ENCODE measurements at regions not wholly inside any gene's neighbourhood (a gene's known extent, or its start where the extent isn't known, plus 50 kb on each side); places are given as distances from the start of the nearest gene placed in this dataset.

DNA sequence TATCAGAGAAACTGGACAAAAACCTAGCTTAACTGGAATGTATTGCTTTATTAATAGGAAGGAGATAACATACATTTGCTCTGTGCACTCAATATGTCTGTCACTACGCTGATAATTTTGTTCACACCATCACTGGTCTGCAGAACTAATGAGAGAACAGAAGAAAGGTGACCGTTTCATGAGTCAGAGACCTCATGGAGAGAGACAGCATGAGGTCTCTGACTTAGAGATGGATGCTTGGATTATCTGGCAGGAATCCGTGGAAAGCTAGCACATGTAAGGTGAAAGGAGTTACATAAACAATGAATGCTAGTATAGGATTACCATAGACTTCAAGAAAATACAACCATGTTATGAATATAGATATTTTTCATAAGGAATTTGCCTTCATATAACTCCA lies 947.3 kb downstream of the IPMK start:
- TF ChIP-seq ARNTL (CRISPR knock-in tag; IDR thresholded peaks at IDR 0.05; ENCODE audit: borderline replicate concordance, low read depth) (no peak), ZFP30 (CRISPR knock-in tag; IDR thresholded peaks at IDR 0.05) (no peak), ZNF8 (CRISPR knock-in tag; IDR thresholded peaks at IDR 0.05) (no peak), ISL1 (CRISPR knock-in tag; IDR thresholded peaks at IDR 0.05) (no peak), RARB (CRISPR knock-in tag; IDR thresholded peaks at IDR 0.05) (no peak), CSDC2 (CRISPR knock-in tag; IDR thresholded peaks at IDR 0.05) (no peak), OSR1 (CRISPR knock-in tag; IDR thresholded peaks at IDR 0.05) (no peak), ZFP3 (CRISPR knock-in tag; IDR thresholded peaks at IDR 0.05) (no peak), ZNF70 (CRISPR knock-in tag; IDR thresholded peaks at IDR 0.05) (no peak), ZC3H10 (CRISPR knock-in tag; IDR thresholded peaks at IDR 0.05) (no peak), TCF4 (CRISPR knock-in tag; IDR thresholded peaks at IDR 0.05; ENCODE audit: borderline replicate concordance) (no peak), ZNF565 (CRISPR knock-in tag; conservative IDR thresholded peaks at IDR 0.05; ENCODE audit: low read depth) (no peak), TOX (CRISPR knock-in tag; IDR thresholded peaks at IDR 0.05; ENCODE audit: borderline replicate concordance) (no peak), GLIS3 (CRISPR knock-in tag; IDR thresholded peaks at IDR 0.05) (no peak), BACH2 (CRISPR knock-in tag; IDR thresholded peaks at IDR 0.05; ENCODE audit: borderline replicate concordance) (no peak)
- TF ChIP-seq, protein P1, sequence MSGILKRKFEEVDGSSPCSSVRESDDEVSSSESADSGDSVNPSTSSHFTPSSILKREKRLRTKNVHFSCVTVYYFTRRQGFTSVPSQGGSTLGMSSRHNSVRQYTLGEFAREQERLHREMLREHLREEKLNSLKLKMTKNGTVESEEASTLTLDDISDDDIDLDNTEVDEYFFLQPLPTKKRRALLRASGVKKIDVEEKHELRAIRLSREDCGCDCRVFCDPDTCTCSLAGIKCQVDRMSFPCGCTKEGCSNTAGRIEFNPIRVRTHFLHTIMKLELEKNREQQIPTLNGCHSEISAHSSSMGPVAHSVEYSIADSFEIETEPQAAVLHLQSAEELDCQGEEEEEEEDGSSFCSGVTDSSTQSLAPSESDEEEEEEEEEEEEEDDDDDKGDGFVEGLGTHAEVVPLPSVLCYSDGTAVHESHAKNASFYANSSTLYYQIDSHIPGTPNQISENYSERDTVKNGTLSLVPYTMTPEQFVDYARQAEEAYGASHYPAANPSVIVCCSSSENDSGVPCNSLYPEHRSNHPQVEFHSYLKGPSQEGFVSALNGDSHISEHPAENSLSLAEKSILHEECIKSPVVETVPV (CRISPR knock-in tag; IDR thresholded peaks at IDR 0.05), result no peak
- TF ChIP-seq, protein P2, sequence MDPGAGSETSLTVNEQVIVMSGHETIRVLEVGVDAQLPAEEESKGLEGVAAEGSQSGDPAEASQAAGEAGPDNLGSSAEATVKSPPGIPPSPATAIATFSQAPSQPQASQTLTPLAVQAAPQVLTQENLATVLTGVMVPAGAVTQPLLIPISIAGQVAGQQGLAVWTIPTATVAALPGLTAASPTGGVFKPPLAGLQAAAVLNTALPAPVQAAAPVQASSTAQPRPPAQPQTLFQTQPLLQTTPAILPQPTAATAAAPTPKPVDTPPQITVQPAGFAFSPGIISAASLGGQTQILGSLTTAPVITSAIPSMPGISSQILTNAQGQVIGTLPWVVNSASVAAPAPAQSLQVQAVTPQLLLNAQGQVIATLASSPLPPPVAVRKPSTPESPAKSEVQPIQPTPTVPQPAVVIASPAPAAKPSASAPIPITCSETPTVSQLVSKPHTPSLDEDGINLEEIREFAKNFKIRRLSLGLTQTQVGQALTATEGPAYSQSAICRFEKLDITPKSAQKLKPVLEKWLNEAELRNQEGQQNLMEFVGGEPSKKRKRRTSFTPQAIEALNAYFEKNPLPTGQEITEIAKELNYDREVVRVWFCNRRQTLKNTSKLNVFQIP (CRISPR knock-in tag; IDR thresholded peaks at IDR 0.05; ENCODE audit: borderline replicate concordance, low read depth), result no peak
- TF ChIP-seq, protein P3, sequence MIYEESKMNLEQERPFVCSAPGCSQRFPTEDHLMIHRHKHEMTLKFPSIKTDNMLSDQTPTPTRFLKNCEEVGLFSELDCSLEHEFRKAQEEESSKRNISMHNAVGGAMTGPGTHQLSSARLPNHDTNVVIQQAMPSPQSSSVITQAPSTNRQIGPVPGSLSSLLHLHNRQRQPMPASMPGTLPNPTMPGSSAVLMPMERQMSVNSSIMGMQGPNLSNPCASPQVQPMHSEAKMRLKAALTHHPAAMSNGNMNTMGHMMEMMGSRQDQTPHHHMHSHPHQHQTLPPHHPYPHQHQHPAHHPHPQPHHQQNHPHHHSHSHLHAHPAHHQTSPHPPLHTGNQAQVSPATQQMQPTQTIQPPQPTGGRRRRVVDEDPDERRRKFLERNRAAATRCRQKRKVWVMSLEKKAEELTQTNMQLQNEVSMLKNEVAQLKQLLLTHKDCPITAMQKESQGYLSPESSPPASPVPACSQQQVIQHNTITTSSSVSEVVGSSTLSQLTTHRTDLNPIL (CRISPR knock-in tag; IDR thresholded peaks at IDR 0.05; ENCODE audit: low read depth), result no peak
- ATAC-seq, result no peak

DNA sequence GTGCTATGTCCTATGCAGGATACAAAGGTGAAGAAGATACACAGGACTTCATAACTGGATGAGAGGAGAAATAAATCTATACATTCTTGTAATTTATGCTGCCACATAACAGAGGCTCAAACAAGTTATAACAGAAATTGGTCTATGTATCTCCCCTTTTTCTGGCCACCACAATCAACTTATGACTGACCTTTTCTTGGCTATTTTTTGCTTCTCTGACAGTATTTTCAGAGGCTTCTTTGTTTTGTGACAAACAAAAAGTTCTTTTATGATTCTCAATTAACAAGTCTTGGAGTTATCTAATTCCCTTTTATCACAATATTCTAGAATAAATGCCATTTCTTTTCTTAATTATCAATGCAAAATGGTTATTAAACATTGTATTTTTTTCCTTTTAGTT lies 953.0 kb upstream of the ZWINT start:
- TF ChIP-seq ZFP3 (CRISPR knock-in tag; IDR thresholded peaks at IDR 0.05) (no peak), SNAI2 (CRISPR knock-in tag; IDR thresholded peaks at IDR 0.05) (no peak)
- no peak for ATAC-seq

DNA sequence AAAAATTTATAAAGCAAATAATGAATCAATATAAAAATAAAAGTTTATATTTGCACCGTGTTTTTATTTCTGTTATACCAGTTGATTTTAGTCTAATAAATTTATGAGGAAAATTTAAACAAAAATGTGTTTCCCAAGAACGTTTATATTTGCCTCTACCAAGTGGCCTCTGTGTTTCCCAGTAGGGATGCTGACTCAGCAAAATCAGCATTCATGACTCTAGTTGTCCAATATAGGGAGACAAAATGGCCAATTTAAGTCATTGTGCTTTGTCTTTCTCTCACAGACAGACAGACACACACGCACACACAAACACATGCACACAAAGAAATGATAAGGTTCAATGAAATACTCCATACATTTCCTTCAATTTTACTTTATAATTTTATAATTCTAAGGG lies 942.5 kb upstream of the ZWINT start:
- ATAC-seq, result no peak
- TF ChIP-seq ESRRG (CRISPR knock-in tag; IDR thresholded peaks at IDR 0.05) (no peak), CSDC2 (CRISPR knock-in tag; IDR thresholded peaks at IDR 0.05) (no peak), ZNF8 (CRISPR knock-in tag; IDR thresholded peaks at IDR 0.05) (no peak), ISL1 (CRISPR knock-in tag; IDR thresholded peaks at IDR 0.05) (no peak), ZFP3 (CRISPR knock-in tag; IDR thresholded peaks at IDR 0.05) (no peak), RARB (CRISPR knock-in tag; IDR thresholded peaks at IDR 0.05) (no peak), ZFP30 (CRISPR knock-in tag; IDR thresholded peaks at IDR 0.05) (no peak), ARNTL (CRISPR knock-in tag; IDR thresholded peaks at IDR 0.05; ENCODE audit: borderline replicate concordance, low read depth) (no peak), SNAI2 (CRISPR knock-in tag; IDR thresholded peaks at IDR 0.05) (no peak)
- TF ChIP-seq, protein P2 (CRISPR knock-in tag; IDR thresholded peaks at IDR 0.05; ENCODE audit: borderline replicate concordance, low read depth), result no peak
- TF ChIP-seq, protein P1 (CRISPR knock-in tag; IDR thresholded peaks at IDR 0.05), result no peak
- TF ChIP-seq, protein P4, sequence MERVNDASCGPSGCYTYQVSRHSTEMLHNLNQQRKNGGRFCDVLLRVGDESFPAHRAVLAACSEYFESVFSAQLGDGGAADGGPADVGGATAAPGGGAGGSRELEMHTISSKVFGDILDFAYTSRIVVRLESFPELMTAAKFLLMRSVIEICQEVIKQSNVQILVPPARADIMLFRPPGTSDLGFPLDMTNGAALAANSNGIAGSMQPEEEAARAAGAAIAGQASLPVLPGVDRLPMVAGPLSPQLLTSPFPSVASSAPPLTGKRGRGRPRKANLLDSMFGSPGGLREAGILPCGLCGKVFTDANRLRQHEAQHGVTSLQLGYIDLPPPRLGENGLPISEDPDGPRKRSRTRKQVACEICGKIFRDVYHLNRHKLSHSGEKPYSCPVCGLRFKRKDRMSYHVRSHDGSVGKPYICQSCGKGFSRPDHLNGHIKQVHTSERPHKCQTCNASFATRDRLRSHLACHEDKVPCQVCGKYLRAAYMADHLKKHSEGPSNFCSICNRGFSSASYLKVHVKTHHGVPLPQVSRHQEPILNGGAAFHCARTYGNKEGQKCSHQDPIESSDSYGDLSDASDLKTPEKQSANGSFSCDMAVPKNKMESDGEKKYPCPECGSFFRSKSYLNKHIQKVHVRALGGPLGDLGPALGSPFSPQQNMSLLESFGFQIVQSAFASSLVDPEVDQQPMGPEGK (CRISPR knock-in tag; IDR thresholded peaks at IDR 0.05; ENCODE audit: borderline replicate concordance), result no peak
